SK-N-MC (cell line): ENCODE measurements at regions not wholly inside any gene's neighbourhood (a gene's known extent, or its start where the extent isn't known, plus 50 kb on each side); places are given as distances from the start of the nearest gene placed in this dataset.

Experiments used
- DNase-seq: peaks from one replicate; pipeline ENCODE4 v3.0.0-alpha.2; 2011; ENCODE audit warnings: low read depth, low spot score
- H3K27ac ChIP-seq: fragments of 200-600 bp; sonication (generic); 2 replicates; pipeline ENCODE4 v1.5.1; 2016; ENCODE audit warnings: mixed run types
- H3K36me3 ChIP-seq: fragments of 200-600 bp; sonication (generic); 2 replicates; pipeline ENCODE4 v1.6.1; 2017; ENCODE audit warnings: antibody characterized with exemption, low read length, mixed read lengths; ENCODE audit not compliant: insufficient read depth
- H3K4me3 ChIP-seq: fragments of 200-600 bp; sonication (generic); 2 replicates; pipeline ENCODE4 v1.5.1; 2016
- H3K9ac ChIP-seq: fragments of 200-600 bp; sonication (generic); 2 replicates; pipeline ENCODE4 v1.8.0; 2017; ENCODE audit warnings: mixed run types, mixed read lengths; ENCODE audit not compliant: insufficient read length
- H3K9me3 ChIP-seq: fragments of 200-600 bp; sonication (generic); 2 replicates; pipeline ENCODE4 v1.6.1; 2017; ENCODE audit warnings: low read depth, mild to moderate bottlenecking, antibody characterized with exemption, low read length, moderate library complexity, mixed read lengths
- EZH2 ChIP-seq: fragments of 200-600 bp; sonication (generic); IDR thresholded peaks from one replicate; pipeline ENCODE4 v1.6.1; 2017; ENCODE audit warnings: antibody characterized with exemption
- FOXP2 ChIP-seq: optimal IDR thresholded peaks from 2 replicates; pipeline ENCODE3; 2011; ENCODE audit warnings: mild to moderate bottlenecking, moderate library complexity; ENCODE audit not compliant: insufficient read depth; ENCODE audit errors: extremely low read length, control extremely low read depth
- POLR2AphosphoS5 ChIP-seq: IDR thresholded peaks from 2 replicates; pipeline ENCODE4 v1.6.1; 2012; ENCODE audit warnings: mild to moderate bottlenecking, low read depth, low read length, borderline replicate concordance

GRCh38 chr2:220269367-220269766, 641.9 kb downstream of the SLC4A3 start:
- no peak overlapping the region for H3K9ac ChIP-seq
- H3K36me3 ChIP-seq: no peaks in the 10 kb centered on the region; the same call in 1 of the 2 replicates
- H3K9me3 ChIP-seq: no peaks in the 10 kb centered on the region; the same call in 1 of the 2 replicates
- peak overlapping the region; percentile 62 for H3K4me3 ChIP-seq
- no peak overlapping the region; the same call in 1 of the 2 replicates for H3K27ac ChIP-seq
- DNase-seq: peak; percentile 92
- no peak for TF ChIP-seq EZH2
- peak; percentile 98 for TF ChIP-seq FOXP2
- TF ChIP-seq POLR2AphosphoS5: peak; percentile 78; the same call in 1 of the 2 replicates

DNA sequence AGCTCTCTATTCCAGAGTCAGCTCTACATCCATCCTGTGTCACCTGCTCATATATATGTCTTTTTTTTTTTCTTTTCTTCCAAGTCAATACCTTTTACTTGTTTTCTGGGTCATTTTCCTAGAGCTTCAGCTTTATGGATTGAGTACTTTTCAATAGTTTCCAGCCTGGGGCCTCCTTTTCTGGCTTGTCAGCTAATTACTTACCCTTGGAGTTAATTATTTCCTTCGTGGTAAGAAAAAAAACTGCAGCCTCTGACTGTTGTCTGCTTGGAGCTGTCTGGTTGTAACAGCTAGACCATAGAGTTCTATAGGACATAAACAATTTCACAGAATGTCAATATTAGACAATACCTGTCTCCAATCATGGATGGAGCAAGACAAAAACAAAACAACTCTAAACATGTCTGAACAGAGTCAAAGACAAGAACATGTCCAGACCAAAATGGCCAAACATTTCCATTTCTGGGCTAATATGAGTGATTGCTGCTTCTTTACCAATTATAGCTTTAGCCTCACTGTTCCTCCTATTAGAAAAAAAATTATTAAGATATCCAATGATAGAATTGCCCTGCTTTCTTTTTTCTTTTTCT, 643.1 kb downstream of the SLC4A3 start:
- TF ChIP-seq EZH2 (no peak), FOXP2 (no peak), POLR2AphosphoS5 (peak; percentile 28; the same call in 1 of the 2 replicates)
- DNase-seq: no peak
- Histone ChIP-seq H3K4me3 (peak overlapping the region; percentile 62; the same call in 1 of the 2 replicates), H3K9ac (no peak overlapping the region), H3K27ac (no peak overlapping the region), H3K36me3 (no peaks in the 10 kb centered on the region; the same call in 1 of the 2 replicates), H3K9me3 (no peaks in the 10 kb centered on the region; the same call in 1 of the 2 replicates)

DNA sequence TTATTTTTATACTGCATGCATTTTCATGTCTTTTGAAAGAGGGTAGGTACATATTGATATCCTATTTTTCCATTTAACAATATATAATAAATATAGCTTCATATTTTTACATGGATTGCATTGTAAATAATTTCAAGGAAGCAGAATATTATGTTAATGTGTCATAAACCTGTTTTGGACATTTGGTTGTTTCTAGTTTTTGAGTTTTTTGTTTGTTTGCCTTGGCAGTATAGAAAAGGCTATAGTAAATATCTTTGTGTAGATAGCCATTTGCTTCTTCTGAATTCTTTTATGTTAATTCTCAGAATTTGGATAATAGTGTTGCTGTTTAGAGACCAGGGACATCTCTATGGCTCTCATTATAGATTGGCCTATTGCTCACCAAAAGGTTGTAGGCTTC, 645.2 kb downstream of the SLC4A3 start:
- Histone ChIP-seq H3K9ac (no peak overlapping the region), H3K36me3 (no peaks in the 10 kb centered on the region), H3K9me3 (no peaks in the 10 kb centered on the region), H3K4me3 (no peak overlapping the region), H3K27ac (no peak overlapping the region)
- no peak for DNase-seq
- TF ChIP-seq POLR2AphosphoS5 (no peak), FOXP2 (no peak), EZH2 (no peak)

GRCh38 chr2:220273082-220273481, 645.7 kb downstream of the SLC4A3 start:
- TF ChIP-seq POLR2AphosphoS5 (no peak), EZH2 (no peak), FOXP2 (no peak)
- no peak for DNase-seq
- Histone ChIP-seq H3K9ac (no peak overlapping the region), H3K27ac (no peak overlapping the region), H3K4me3 (no peak overlapping the region), H3K36me3 (no peaks in the 10 kb centered on the region), H3K9me3 (no peaks in the 10 kb centered on the region)

GRCh38 chr2:220275454-220275853, 648.0 kb downstream of the SLC4A3 start:
- Histone ChIP-seq H3K36me3 (no peaks in the 10 kb centered on the region), H3K27ac (no peak overlapping the region), H3K4me3 (no peak overlapping the region), H3K9ac (no peak overlapping the region), H3K9me3 (no peaks in the 10 kb centered on the region)
- no peak for DNase-seq
- TF ChIP-seq POLR2AphosphoS5 (no peak), EZH2 (no peak), FOXP2 (no peak)

DNA sequence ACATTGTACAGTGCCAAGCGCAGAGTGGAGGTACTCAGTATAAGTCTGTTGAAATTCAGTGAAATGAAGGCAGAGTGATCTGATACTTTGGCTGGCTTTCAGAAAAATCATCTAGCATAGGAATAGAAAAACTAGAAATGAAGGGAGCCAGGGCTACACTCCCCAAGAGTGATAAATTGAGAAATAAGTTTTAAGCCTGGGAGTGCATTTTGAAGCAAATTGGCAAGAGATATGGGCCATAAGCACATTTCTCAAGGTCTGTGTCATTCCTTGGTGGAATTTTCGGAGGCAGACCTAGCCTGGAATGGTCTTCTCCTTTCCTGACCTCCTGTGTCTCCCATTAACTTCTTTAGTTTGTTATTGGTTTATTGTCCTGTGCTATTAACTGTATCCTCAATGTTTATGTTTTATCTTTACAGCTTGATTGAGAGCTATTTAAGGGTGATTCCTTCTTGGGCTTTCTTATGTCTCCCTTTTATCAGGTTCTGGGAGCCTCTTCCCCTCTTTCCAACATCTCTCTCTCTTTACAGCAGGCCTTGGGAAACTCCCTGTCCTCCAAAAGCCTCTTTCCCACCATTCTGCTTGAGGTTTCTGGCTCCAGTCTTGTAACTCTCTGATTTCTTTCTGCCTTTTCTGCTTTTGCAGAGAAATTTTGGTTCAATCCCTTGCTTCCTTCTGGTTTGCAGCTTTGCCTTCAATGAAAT, 649.5 kb downstream of the SLC4A3 start:
- DNase-seq: no peak
- Histone ChIP-seq H3K9ac (no peak overlapping the region), H3K27ac (no peak overlapping the region), H3K9me3 (no peaks in the 10 kb centered on the region), H3K4me3 (no peak overlapping the region), H3K36me3 (no peaks in the 10 kb centered on the region)
- TF ChIP-seq FOXP2 (no peak), EZH2 (no peak), POLR2AphosphoS5 (no peak)

- TF ChIP-seq POLR2AphosphoS5 (no peak), EZH2 (no peak), FOXP2 (no peak)
- Histone ChIP-seq H3K9ac (no peak overlapping the region), H3K27ac (no peak overlapping the region), H3K4me3 (no peak overlapping the region), H3K36me3 (no peaks in the 10 kb centered on the region), H3K9me3 (no peaks in the 10 kb centered on the region)
- DNase-seq: no peak
These were observed 650.1 kb downstream of the SLC4A3 start for GRCh38 chr2:220277445-220277975.

DNA sequence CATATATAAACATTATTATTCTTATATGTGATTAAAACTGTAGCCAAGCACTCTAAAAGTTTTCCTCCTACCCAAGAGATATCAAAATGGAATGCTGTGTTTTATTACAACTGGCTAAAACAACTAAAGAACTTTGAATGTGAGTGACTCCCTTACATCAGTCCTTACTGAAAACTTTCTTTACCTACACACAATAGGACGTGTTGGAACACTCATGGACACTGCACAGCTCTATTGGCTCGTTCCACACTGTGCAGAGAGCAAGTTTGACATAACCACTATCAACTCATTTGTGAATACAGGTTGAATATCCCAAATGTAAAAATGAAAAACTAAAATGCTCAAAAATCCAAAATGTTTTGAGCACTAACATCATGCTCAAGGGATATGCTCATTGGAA, 650.6 kb downstream of the SLC4A3 start:
- Histone ChIP-seq H3K9ac (no peak overlapping the region), H3K27ac (no peak overlapping the region), H3K9me3 (no peaks in the 10 kb centered on the region), H3K4me3 (no peak overlapping the region), H3K36me3 (no peaks in the 10 kb centered on the region)
- no peak for DNase-seq
- no peak for TF ChIP-seq EZH2
- TF ChIP-seq POLR2AphosphoS5: no peak
- no peak for TF ChIP-seq FOXP2

- H3K9me3 ChIP-seq: no peaks in the 10 kb centered on the region
- TF ChIP-seq EZH2: no peak
- TF ChIP-seq POLR2AphosphoS5: no peak
- TF ChIP-seq FOXP2: no peak
- no peak overlapping the region for H3K9ac ChIP-seq
- no peak overlapping the region for H3K27ac ChIP-seq
- DNase-seq: no peak
- no peak overlapping the region for H3K4me3 ChIP-seq
- no peaks in the 10 kb centered on the region for H3K36me3 ChIP-seq
These were observed 651.9 kb downstream of the SLC4A3 start for GRCh38 chr2:220279372-220279771.
